Gastroesophageal sphincter (tissue), 3 donors: ENCODE measurements at regions not wholly inside any gene's neighbourhood (a gene's known extent, or its start where the extent isn't known, plus 50 kb on each side); places are given as distances from the start of the nearest gene placed in this dataset.

ENCODE experiments used
- CTCF ChIP-seq, 4 experiments: fragments of 200-600 bp in 2 of 4; fragments of 450-650 bp in 2 of 4; sonication (generic) in 1 of 4; IDR thresholded peaks; one replicate each; pipeline ENCODE4 v1.5.1; 2017 to 2019; ENCODE audit warnings: antibody characterized with exemption in 4 of 4, mild to moderate bottlenecking in 2 of 4, moderate library complexity in 2 of 4
- EP300 ChIP-seq: sonication (generic); formaldehyde crosslinking; IDR thresholded peaks from one replicate; pipeline ENCODE4 v1.6.1; 2017; ENCODE audit warnings: antibody characterized with exemption, mild to moderate bottlenecking
- POLR2A ChIP-seq, 2 donors: fragments of 450-650 bp; IDR thresholded peaks; one replicate each; pipeline ENCODE4 v1.6.1; 2017; ENCODE audit warnings: antibody characterized with exemption in 2 of 2, mild to moderate bottlenecking in 2 of 2, moderate library complexity in 1 of 2
- POLR2AphosphoS5 ChIP-seq: sonication (generic); formaldehyde crosslinking; IDR thresholded peaks from one replicate; pipeline ENCODE4 v1.6.1; 2017; ENCODE audit warnings: antibody characterized with exemption

- TF ChIP-seq POLR2AphosphoS5 (no peak), EP300 (no peak), CTCF (IDR thresholded peaks at IDR 0.05) (no peak), POLR2A (IDR thresholded peaks at IDR 0.05) (no peak)
These were observed 200.1 kb upstream of the GSE1 start for GRCh38 chr16:85412911-85413520.
